ENCODE measurements at regions not wholly inside any gene's neighbourhood (a gene's known extent, or its start where the extent isn't known, plus 50 kb on each side); places are given as distances from the start of the nearest gene placed in this dataset.
A peak's percentile ranks its signal among the peaks of the same experiment; 100 is the strongest.

DNA sequence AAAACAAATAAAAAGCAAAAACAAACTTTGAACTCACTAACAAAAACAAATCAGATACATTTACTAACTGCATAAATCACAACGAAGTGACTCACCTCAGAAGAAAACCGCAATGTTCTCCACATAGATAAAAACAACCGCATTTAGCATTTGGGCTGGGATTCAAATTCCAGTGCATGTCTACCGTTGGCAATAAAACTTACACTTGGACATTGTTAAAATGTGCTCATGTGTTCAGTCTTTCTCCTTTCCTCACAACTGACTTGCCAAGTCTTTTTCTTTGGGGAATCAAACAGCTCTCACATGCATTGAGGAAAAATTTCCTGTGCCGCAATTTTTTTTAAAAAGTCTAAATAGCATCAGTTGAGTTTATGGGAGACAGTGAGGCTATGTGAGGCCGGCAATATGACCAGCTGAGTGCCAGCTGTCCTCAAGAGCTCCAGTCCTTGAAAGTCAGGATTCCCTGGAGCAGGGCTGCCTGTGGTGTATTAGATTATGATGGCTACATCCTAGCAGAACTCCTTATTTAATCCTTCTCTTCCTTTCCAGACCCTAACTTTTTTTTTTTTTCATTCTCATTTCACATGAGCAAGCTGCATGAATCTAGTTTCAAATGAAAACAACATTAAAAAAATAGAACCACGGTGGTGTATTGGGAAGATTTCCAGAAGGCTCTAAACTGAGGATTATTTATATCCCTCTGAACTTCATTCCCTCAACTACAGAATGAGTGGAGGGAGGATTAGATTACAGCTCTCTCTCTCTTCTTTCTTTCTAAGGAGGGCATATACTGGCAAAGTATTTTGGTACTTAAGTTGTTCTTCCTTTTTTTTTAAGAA, 70.2 kb upstream of the MEIS1 start:
- TF ChIP-seq, protein P1, sequence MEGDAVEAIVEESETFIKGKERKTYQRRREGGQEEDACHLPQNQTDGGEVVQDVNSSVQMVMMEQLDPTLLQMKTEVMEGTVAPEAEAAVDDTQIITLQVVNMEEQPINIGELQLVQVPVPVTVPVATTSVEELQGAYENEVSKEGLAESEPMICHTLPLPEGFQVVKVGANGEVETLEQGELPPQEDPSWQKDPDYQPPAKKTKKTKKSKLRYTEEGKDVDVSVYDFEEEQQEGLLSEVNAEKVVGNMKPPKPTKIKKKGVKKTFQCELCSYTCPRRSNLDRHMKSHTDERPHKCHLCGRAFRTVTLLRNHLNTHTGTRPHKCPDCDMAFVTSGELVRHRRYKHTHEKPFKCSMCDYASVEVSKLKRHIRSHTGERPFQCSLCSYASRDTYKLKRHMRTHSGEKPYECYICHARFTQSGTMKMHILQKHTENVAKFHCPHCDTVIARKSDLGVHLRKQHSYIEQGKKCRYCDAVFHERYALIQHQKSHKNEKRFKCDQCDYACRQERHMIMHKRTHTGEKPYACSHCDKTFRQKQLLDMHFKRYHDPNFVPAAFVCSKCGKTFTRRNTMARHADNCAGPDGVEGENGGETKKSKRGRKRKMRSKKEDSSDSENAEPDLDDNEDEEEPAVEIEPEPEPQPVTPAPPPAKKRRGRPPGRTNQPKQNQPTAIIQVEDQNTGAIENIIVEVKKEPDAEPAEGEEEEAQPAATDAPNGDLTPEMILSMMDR (IDR thresholded peaks at IDR 0.05; ENCODE audit: partially characterized antibody, unreplicated experiment) = no peak
- peaks cover 4% of the 10 kb centered on the region for H3K4me1 Mint-ChIP-seq (ENCODE audit: low read depth, unreplicated experiment)

DNA sequence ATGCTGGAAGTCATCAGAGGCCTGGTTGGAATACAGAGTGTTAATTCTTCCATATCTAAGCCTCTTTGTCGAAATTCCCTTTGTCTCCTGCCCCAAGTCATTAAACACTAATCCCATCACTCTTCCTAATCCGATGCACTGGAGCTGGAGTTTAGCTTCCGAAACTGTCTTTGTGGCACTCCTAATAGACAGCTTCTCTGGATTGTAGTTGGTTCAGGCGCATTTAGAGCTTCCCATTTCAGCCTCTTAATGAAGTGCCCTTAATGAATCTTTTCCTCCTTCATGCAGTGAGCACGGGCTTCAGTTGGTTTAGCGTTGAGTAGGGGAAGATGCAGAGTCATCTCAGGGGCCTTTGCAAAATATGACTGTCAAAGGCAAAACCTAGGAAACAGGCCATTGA, 72.2 kb upstream of the MEIS1 start:
- Mint-ChIP-seq H3K9me3 (ENCODE audit: unreplicated experiment) (no peaks in the 10 kb centered on the region), H3K4me1 (ENCODE audit: low read depth, unreplicated experiment) (peaks cover 4% of the 10 kb centered on the region), H3K4me3 (ENCODE audit: unreplicated experiment) (no peak overlapping the region), H3K27ac (ENCODE audit: unreplicated experiment) (no peak overlapping the region), H3K36me3 (ENCODE audit: unreplicated experiment) (no peaks in the 10 kb centered on the region), H3K27me3 (ENCODE audit: unreplicated experiment) (no peaks in the 10 kb centered on the region)
- TF ChIP-seq, protein P1 (IDR thresholded peaks at IDR 0.05; ENCODE audit: partially characterized antibody, unreplicated experiment) = no peak
- DNase-seq = no peak

More for the DNA sequence above, 70.2 kb upstream of the MEIS1 start:
- Mint-ChIP-seq H3K4me3 (ENCODE audit: unreplicated experiment) (no peak overlapping the region), H3K27ac (ENCODE audit: unreplicated experiment) (no peak overlapping the region), H3K27me3 (ENCODE audit: unreplicated experiment) (peaks cover 2% of the 10 kb centered on the region), H3K9me3 (ENCODE audit: unreplicated experiment) (no peaks in the 10 kb centered on the region), H3K36me3 (ENCODE audit: unreplicated experiment) (no peaks in the 10 kb centered on the region)
- peak; percentile 22 for DNase-seq

DNA sequence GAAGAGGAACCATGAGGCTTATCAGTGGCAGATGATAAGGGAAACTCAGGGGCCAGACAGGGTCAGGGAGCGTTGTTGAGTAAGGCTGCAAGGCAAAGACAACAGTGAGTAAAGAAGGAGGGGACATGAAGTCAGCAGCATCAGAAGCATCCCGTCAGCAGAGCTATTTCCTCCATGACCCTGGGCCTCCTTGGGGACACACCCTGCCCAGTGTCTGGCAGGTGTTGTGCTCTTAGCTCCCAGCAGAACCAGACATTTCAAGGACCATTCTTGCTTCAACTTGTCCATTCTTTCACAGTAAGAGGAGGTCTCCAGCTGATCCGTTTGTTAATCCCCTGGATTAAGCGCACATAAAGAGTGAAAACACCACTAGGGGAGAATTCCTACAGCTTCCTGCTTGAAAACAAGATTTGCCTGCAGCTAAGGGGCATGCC, 88.7 kb upstream of the MEIS1 start:
- DNase-seq = no peak
- H3K36me3 Mint-ChIP-seq (ENCODE audit: unreplicated experiment) = peaks cover 6% of the 10 kb centered on the region
- TF ChIP-seq, protein P1 (IDR thresholded peaks at IDR 0.05; ENCODE audit: partially characterized antibody, unreplicated experiment) = no peak
- no peak overlapping the region for H3K4me3 Mint-ChIP-seq (ENCODE audit: unreplicated experiment)
- no peak overlapping the region for H3K27ac Mint-ChIP-seq (ENCODE audit: unreplicated experiment)
- H3K27me3 Mint-ChIP-seq (ENCODE audit: unreplicated experiment) = no peaks in the 10 kb centered on the region
- H3K4me1 Mint-ChIP-seq (ENCODE audit: low read depth, unreplicated experiment) = no peaks in the 10 kb centered on the region
- H3K9me3 Mint-ChIP-seq (ENCODE audit: unreplicated experiment) = peaks cover 1% of the 10 kb centered on the region

DNA sequence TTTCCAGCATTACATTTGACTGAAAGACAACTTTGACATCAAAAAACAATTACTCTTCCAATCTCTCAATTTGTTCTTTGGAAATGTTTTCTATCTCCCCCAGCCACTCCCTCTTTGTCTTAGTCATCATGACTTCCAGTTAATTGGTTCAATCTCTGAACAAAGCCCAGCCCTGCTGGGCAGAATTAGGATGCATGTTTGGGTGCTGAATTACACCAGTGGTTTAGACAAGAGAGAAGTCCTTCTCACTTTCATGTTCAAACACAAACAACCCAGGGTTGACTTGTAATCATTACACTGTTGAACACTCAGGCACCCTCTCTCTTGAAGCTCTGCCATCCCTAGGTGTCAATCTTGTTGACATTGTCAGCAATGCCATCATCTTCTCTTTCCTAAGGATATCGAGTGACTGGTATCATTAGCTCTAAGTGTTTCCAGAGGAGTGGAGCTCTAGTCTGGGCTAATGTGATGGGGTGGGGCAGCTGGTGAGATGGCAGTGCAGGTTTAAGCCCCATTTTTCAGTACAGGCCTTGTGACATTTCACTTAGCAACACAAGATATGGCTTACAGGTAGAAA, 90.8 kb upstream of the MEIS1 start:
- H3K27ac Mint-ChIP-seq (ENCODE audit: unreplicated experiment) = no peak overlapping the region
- no peaks in the 10 kb centered on the region for H3K27me3 Mint-ChIP-seq (ENCODE audit: unreplicated experiment)
- H3K4me3 Mint-ChIP-seq (ENCODE audit: unreplicated experiment) = no peak overlapping the region
- H3K9me3 Mint-ChIP-seq (ENCODE audit: unreplicated experiment) = peaks cover 1% of the 10 kb centered on the region
- H3K36me3 Mint-ChIP-seq (ENCODE audit: unreplicated experiment) = peaks cover 4% of the 10 kb centered on the region
- TF ChIP-seq, protein P1 (IDR thresholded peaks at IDR 0.05; ENCODE audit: partially characterized antibody, unreplicated experiment) = no peak
- no peaks in the 10 kb centered on the region for H3K4me1 Mint-ChIP-seq (ENCODE audit: low read depth, unreplicated experiment)
- DNase-seq = no peak

DNA sequence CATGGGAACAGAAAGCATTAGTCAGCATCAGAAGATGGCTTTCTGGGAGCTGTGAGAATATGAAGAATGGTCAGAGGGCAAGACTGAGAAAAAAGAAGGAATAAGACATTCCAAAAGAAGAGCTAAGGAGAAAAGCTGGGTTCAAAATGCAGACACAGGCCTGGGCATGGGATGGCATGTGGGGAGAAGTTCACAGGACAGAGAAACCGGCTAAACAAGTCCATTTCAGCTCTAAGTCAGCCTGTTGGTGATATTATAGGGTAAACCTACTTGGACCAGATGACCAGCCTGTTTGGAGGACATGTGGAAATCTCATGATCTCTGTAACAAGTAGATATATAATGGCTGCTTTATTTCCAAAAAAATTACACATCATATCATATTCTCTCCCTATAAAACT, 91.7 kb upstream of the MEIS1 start:
- no peak for DNase-seq
- peaks cover 4% of the 10 kb centered on the region for H3K36me3 Mint-ChIP-seq (ENCODE audit: unreplicated experiment)

More for the DNA sequence above, 91.7 kb upstream of the MEIS1 start:
- no peak overlapping the region for H3K27ac Mint-ChIP-seq (ENCODE audit: unreplicated experiment)
- H3K4me1 Mint-ChIP-seq (ENCODE audit: low read depth, unreplicated experiment) = no peaks in the 10 kb centered on the region
- no peaks in the 10 kb centered on the region for H3K27me3 Mint-ChIP-seq (ENCODE audit: unreplicated experiment)
- no peak overlapping the region for H3K4me3 Mint-ChIP-seq (ENCODE audit: unreplicated experiment)
- H3K9me3 Mint-ChIP-seq (ENCODE audit: unreplicated experiment) = no peaks in the 10 kb centered on the region
- TF ChIP-seq, protein P1 (IDR thresholded peaks at IDR 0.05; ENCODE audit: partially characterized antibody, unreplicated experiment) = no peak

Measured in glutamatergic neuron (in vitro differentiated cells).